ENCODE measurements at regions not wholly inside any gene's neighbourhood (a gene's known extent, or its start where the extent isn't known, plus 50 kb on each side); places are given as distances from the start of the nearest gene placed in this dataset.

DNA sequence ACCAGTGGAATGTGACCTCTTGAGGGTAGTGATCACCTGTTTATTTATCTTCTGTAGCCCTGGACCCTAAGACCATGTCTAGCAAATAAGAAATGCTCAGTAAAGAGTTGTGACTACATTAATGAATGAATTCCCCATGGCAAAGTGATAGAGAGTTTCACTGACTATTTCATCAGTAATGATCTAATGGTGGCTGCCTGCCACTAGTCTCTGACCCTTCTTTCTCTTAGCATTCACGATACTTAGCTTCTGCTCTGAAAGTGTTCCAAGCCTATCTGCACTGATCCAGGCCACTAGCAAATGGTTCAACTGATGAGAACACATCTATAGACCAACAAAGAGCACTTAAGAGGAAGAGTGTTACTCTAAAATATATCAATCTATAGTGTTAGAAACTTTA lies 50.0 kb upstream of the RASGEF1B start:
- no peak for TF ChIP-seq POLR2AphosphoS5 (IDR thresholded peaks at IDR 0.05; ENCODE audit: low read depth, low read length)
- no peak for TF ChIP-seq FOXP2 (optimal IDR thresholded peaks at IDR 0.05; ENCODE audit: borderline replicate concordance, extremely low read depth, extremely low read length, insufficient read depth)
- TF ChIP-seq SIN3A (IDR thresholded peaks at IDR 0.05; ENCODE audit: borderline replicate concordance, insufficient read depth, low read length) = no peak
- TF ChIP-seq, protein P1, sequence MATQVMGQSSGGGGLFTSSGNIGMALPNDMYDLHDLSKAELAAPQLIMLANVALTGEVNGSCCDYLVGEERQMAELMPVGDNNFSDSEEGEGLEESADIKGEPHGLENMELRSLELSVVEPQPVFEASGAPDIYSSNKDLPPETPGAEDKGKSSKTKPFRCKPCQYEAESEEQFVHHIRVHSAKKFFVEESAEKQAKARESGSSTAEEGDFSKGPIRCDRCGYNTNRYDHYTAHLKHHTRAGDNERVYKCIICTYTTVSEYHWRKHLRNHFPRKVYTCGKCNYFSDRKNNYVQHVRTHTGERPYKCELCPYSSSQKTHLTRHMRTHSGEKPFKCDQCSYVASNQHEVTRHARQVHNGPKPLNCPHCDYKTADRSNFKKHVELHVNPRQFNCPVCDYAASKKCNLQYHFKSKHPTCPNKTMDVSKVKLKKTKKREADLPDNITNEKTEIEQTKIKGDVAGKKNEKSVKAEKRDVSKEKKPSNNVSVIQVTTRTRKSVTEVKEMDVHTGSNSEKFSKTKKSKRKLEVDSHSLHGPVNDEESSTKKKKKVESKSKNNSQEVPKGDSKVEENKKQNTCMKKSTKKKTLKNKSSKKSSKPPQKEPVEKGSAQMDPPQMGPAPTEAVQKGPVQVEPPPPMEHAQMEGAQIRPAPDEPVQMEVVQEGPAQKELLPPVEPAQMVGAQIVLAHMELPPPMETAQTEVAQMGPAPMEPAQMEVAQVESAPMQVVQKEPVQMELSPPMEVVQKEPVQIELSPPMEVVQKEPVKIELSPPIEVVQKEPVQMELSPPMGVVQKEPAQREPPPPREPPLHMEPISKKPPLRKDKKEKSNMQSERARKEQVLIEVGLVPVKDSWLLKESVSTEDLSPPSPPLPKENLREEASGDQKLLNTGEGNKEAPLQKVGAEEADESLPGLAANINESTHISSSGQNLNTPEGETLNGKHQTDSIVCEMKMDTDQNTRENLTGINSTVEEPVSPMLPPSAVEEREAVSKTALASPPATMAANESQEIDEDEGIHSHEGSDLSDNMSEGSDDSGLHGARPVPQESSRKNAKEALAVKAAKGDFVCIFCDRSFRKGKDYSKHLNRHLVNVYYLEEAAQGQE (IDR thresholded peaks at IDR 0.05; ENCODE audit: insufficient read depth in 1 of 2, low read depth in 2 of 2, low read length in 2 of 2) = no peak
